ENCODE measurements at regions not wholly inside any gene's neighbourhood (a gene's known extent, or its start where the extent isn't known, plus 50 kb on each side); places are given as distances from the start of the nearest gene placed in this dataset.

- DNase-seq (ENCODE audit: low read depth), result no peak
- no peak overlapping the region for H3K4me3 ChIP-seq (ENCODE audit: low read length)
- TF ChIP-seq, protein P1, sequence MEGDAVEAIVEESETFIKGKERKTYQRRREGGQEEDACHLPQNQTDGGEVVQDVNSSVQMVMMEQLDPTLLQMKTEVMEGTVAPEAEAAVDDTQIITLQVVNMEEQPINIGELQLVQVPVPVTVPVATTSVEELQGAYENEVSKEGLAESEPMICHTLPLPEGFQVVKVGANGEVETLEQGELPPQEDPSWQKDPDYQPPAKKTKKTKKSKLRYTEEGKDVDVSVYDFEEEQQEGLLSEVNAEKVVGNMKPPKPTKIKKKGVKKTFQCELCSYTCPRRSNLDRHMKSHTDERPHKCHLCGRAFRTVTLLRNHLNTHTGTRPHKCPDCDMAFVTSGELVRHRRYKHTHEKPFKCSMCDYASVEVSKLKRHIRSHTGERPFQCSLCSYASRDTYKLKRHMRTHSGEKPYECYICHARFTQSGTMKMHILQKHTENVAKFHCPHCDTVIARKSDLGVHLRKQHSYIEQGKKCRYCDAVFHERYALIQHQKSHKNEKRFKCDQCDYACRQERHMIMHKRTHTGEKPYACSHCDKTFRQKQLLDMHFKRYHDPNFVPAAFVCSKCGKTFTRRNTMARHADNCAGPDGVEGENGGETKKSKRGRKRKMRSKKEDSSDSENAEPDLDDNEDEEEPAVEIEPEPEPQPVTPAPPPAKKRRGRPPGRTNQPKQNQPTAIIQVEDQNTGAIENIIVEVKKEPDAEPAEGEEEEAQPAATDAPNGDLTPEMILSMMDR (conservative IDR thresholded peaks at IDR 0.05; ENCODE audit: low read depth, low read length), result no peak
Observed at GRCh38 chr3:112773-113172, 83.8 kb upstream of the CHL1 start.

DNA sequence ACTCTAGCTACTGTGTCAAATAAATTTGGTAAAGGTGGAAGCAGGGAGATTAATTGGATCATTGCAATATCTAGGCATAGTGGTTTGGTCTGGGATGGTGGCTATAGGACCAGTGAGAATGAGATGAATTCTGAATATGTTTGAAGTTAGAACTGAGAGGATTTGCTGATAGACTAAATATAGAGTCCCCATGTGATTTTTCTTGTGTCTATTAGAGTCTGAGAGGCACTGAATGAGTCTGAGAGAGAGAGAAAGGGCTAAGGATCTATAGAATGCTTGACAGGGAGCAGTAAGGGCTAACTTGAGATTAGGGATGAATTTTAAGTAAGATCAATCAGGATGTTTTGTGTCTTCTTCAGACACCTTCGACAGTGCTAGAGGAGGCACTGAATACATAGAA lies 77.9 kb upstream of the CHL1 start:
- no peak overlapping the region for H3K4me3 ChIP-seq (ENCODE audit: low read length)
- DNase-seq (ENCODE audit: low read depth), result no peak
- TF ChIP-seq, protein P1 (conservative IDR thresholded peaks at IDR 0.05; ENCODE audit: low read depth, low read length), result no peak

DNA sequence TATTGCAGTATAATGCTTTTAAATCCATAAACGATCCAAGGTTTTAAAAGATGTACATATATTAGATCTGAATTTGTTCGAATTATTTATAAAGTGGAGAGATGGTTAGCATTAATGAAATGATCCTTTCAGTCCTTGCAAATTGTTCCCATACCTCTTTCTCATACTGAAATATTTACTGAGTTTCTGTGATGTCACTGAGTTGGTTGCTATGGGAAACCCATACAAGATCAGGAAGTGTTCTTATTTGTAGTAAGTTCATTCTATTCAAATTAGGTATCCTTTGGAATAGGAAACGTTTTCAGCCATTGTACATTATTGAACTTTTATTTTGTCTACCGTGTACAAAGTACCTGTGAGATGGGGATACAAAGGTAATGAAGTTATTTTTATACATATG lies 73.2 kb upstream of the CHL1 start:
- H3K4me3 ChIP-seq (ENCODE audit: low read length), result no peak overlapping the region
- TF ChIP-seq, protein P1 (conservative IDR thresholded peaks at IDR 0.05; ENCODE audit: low read depth, low read length), result no peak

DNA sequence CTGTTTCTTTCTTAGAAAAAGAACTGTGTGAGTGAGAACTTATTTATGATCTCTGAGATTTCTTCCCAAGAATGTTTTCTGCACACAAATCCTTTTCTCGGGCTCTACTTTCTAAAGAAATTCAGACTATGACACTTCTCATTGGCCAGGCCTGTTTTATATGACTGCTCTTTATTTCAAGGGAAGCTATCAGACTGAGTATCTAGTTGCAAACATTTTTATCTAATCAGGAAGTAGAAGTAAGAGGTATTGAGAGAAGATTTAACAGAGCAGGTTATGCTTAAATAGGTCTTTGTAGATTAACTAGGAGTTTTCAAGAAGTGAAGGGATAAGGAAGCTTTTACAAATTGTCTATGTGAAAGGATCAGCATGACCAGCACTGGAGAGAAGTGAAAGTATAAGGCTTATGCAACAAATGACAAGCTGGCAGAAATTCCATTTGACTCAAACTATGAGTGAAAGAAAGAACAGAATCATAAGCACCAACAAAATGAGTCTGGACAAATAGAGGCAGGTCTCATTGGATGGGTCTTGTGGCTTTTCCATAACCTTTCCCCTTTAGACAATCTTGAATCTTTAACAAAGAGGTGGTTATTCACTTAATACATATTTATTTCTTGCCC lies 71.9 kb upstream of the CHL1 start:
- no peak for DNase-seq (ENCODE audit: low read depth)
- no peak overlapping the region for H3K4me3 ChIP-seq (ENCODE audit: low read length)
- TF ChIP-seq, protein P1 (conservative IDR thresholded peaks at IDR 0.05; ENCODE audit: low read depth, low read length), result no peak

More for the DNA sequence above, 73.2 kb upstream of the CHL1 start:
- no peak for DNase-seq (ENCODE audit: low read depth)

- TF ChIP-seq, protein P1 (conservative IDR thresholded peaks at IDR 0.05; ENCODE audit: low read depth, low read length), result no peak
- no peak for DNase-seq (ENCODE audit: low read depth)
- no peak overlapping the region for H3K4me3 ChIP-seq (ENCODE audit: low read length)
Observed at GRCh38 chr3:128515-129172, 67.9 kb upstream of the CHL1 start.

DNA sequence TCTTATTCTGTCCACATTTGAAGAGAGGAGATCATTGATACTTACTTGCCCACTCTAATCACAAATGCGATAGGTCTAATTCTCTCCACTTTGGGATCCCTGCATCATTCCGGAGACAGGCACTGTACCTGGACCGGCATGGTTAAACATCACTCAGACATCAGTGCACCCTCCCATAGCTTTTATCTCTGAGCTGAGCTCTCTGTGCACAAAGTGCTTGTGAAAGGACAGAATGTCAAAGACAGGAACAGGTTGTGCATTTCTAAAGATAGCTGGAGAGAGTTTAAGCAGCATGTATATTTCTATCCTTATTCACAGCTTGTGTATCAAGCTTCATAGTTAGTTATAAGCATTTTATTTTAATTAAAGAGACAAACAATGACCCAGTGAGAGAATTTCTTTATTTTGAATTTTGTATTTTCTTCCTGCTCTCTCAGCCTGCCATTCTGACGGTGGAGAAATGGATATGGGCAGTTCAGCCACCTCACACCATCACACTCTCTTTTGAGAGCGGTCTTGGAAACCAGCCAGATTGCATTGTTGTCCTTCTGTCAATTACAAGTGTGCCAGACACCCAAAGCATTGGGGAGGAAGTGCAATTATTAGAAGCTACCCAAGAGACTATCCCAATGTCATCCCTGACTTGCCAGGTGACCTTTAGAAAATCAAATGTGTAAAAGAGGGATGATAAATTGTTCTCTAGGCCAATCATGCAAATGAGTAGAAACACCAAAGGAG lies 65.2 kb upstream of the CHL1 start:
- TF ChIP-seq, protein P1 (conservative IDR thresholded peaks at IDR 0.05; ENCODE audit: low read depth, low read length), result no peak
- DNase-seq (ENCODE audit: low read depth), result no peak
- H3K4me3 ChIP-seq (ENCODE audit: low read length), result no peak overlapping the region
